Endodermal cell (in vitro differentiated cells): ENCODE measurements at regions not wholly inside any gene's neighbourhood (a gene's known extent, or its start where the extent isn't known, plus 50 kb on each side); places are given as distances from the start of the nearest gene placed in this dataset.

Experiments used
- DNase-seq: peaks from one replicate; pipeline ENCODE4 v3.0.0-alpha.2; 2017
- H3K27ac ChIP-seq: 2 replicates; pipeline ENCODE4 v1.5.1; 2013; ENCODE audit warnings: mild to moderate bottlenecking, low read depth, low read length, moderate library complexity
- H3K27me3 ChIP-seq: 2 replicates; pipeline ENCODE4 v1.6.1; 2013; ENCODE audit warnings: mild to moderate bottlenecking, low read length, moderate library complexity; ENCODE audit not compliant: insufficient read depth, control insufficient read depth, poor library complexity, severe bottlenecking
- H3K36me3 ChIP-seq: 2 replicates; pipeline ENCODE4 v1.7.0; 2013; ENCODE audit warnings: mild to moderate bottlenecking, low read length, moderate library complexity; ENCODE audit not compliant: control insufficient read depth, insufficient read depth
- H3K4me1 ChIP-seq: one replicate; pipeline ENCODE4 v1.7.0; 2013; ENCODE audit warnings: low read length; ENCODE audit not compliant: control insufficient read depth, insufficient read depth
- H3K4me3 ChIP-seq: 2 replicates; pipeline ENCODE4 v1.5.1; 2013; ENCODE audit warnings: mild to moderate bottlenecking, low read length, moderate library complexity
- H3K9ac ChIP-seq: 2 replicates; pipeline ENCODE4 v1.6.1; 2013; ENCODE audit warnings: mild to moderate bottlenecking, low read length, moderate library complexity; ENCODE audit not compliant: poor library complexity, severe bottlenecking; ENCODE audit errors: extremely low read depth
- H3K9me3 ChIP-seq: 2 replicates; pipeline ENCODE4 v1.6.1; 2013; ENCODE audit warnings: mild to moderate bottlenecking, low read length, moderate library complexity; ENCODE audit not compliant: control insufficient read depth
- H3K27ac Mint-ChIP-seq: 2 replicates; pipeline ENCODE4 v1.8.0; 2020; ENCODE audit warnings: mixed read lengths
- H3K27me3 Mint-ChIP-seq: 2 replicates; pipeline ENCODE4 v1.8.0; 2021; ENCODE audit warnings: mild to moderate bottlenecking, mixed read lengths; ENCODE audit not compliant: insufficient read depth
- H3K36me3 Mint-ChIP-seq: 2 replicates; pipeline ENCODE4 v1.8.0; 2020; ENCODE audit warnings: low read depth, mixed read lengths
- H3K4me1 Mint-ChIP-seq: 2 replicates; pipeline ENCODE4 v1.8.0; 2020; ENCODE audit warnings: mixed read lengths
- H3K4me3 Mint-ChIP-seq: 2 replicates; pipeline ENCODE4 v1.8.0; 2020; ENCODE audit warnings: mild to moderate bottlenecking, moderate library complexity, mixed read lengths
- H3K9me3 Mint-ChIP-seq: 2 replicates; pipeline ENCODE4 v1.8.0; 2020; ENCODE audit warnings: mild to moderate bottlenecking, mixed read lengths
- CTCF ChIP-seq: fragments of 200-600 bp; sonication (generic); conservative IDR thresholded peaks from 2 replicates; pipeline ENCODE4 v1.5.0; 2021; ENCODE audit warnings: antibody characterized with exemption, mild to moderate bottlenecking
- WGBS, 2 experiments: methylation state at CpG; one replicate each; pipeline versions ENCODE4 v1.1.5 to v1.1.7; 2013; ENCODE audit warnings: missing lambda C conversion rate in 2 of 2, mixed read lengths in 1 of 2; ENCODE audit not compliant: insufficient coverage in 1 of 2, insufficient read length in 1 of 2; 5-methylcytosine and 5-hydroxymethylcytosine counted together

DNA sequence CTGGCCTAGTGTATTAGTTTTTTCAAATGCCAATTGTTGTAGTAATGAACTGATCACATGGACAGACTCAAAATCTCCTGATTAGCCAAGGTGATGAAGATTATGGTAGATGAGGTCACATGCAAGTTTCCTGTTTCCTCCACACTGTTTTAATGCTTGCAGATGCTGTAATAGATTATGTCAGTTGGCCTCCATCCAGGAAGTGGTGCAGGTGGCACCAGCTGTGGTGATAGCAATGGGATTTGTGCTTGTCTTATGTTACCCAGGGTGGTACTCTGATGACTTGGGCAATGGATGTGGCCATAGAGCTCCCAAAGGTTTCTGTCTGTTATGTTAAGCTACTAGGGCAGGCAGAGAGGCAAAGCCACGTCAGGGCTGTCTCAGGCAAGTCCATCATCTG lies 332.9 kb upstream of the DDX18 start:
- Histone ChIP-seq H3K4me1 (no peaks in the 10 kb centered on the region), H3K27ac (no peak overlapping the region), H3K9me3 (peaks cover 11% of the 10 kb centered on the region), H3K36me3 (no peaks in the 10 kb centered on the region), H3K4me3 (no peak overlapping the region), H3K27me3 (no peaks in the 10 kb centered on the region), H3K9ac (no peak overlapping the region)
- no peaks in the 10 kb centered on the region for H3K4me1 Mint-ChIP-seq
- H3K4me3 Mint-ChIP-seq, result no peak overlapping the region
- WGBS, 2 experiments, result 85 to 88% methylated on average over 1 of the region's 1 CpG
- TF ChIP-seq CTCF, result no peak
- H3K27ac Mint-ChIP-seq, result no peak overlapping the region
- peaks cover 25% of the 10 kb centered on the region for H3K9me3 Mint-ChIP-seq
- H3K27me3 Mint-ChIP-seq, result no peaks in the 10 kb centered on the region
- H3K36me3 Mint-ChIP-seq, result peaks cover 4% of the 10 kb centered on the region
- DNase-seq, result no peak

DNA sequence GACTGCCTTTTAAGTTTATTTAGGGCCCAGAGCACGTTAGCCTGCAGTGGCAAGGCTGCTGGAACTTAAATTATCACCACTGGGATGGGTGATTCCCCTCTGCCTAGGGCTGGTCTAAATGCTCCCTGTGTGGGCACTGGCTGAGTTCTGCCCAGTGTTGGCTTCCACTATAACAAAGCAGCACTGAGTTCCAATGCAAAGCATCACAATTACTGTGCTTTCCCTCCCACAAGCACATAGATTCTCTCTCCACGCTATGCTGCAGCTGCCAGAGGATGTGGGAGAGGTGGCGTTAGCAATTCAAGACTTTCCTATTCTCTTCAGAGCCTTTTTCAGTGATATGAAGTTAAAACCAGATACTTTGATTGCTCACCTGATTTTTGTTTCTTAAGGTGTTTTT lies 328.9 kb upstream of the DDX18 start:
- no peaks in the 10 kb centered on the region for H3K9me3 ChIP-seq
- no peak overlapping the region for H3K9ac ChIP-seq
- Mint-ChIP-seq H3K36me3 (peaks cover 9% of the 10 kb centered on the region), H3K27ac (no peak overlapping the region), H3K27me3 (no peaks in the 10 kb centered on the region), H3K4me1 (no peaks in the 10 kb centered on the region), H3K4me3 (no peak overlapping the region), H3K9me3 (no peaks in the 10 kb centered on the region)
- H3K27ac ChIP-seq, result no peak overlapping the region
- WGBS, 2 experiments, result 82 to 84% methylated on average over 3 of the region's 3 CpGs
- TF ChIP-seq CTCF, result no peak
- no peaks in the 10 kb centered on the region for H3K27me3 ChIP-seq
- no peak overlapping the region for H3K4me3 ChIP-seq
- H3K4me1 ChIP-seq, result no peaks in the 10 kb centered on the region
- DNase-seq, result no peak
- H3K36me3 ChIP-seq, result no peaks in the 10 kb centered on the region

DNA sequence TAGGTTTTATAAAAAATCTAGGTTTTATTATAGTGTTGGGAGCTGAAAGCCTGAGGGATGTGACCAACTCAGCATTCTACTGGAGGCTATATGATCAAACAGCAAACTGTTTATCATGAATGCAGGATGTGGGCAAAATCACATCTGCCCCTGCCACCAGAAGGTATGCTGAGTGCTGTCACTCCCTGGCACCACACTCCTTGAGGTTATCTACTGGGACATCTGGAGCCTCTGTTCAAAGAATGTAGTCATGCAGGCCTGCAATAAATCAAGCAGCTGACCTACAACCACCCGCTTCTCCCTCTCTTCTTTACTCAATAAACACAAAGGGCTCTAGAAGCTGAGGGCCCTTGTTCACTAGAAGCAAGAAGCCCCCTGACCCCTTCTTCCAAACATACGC lies 328.4 kb upstream of the DDX18 start:
- WGBS, 2 experiments, result 94 to 100% methylated on average over 1 to 2 of the region's 2 CpGs
- no peaks in the 10 kb centered on the region for H3K9me3 ChIP-seq
- no peaks in the 10 kb centered on the region for H3K4me1 ChIP-seq
- no peak overlapping the region for H3K27ac Mint-ChIP-seq
- no peak overlapping the region for H3K4me3 Mint-ChIP-seq
- TF ChIP-seq CTCF, result no peak
- H3K9me3 Mint-ChIP-seq, result no peaks in the 10 kb centered on the region
- H3K4me3 ChIP-seq, result no peak overlapping the region
- H3K27ac ChIP-seq, result no peak overlapping the region
- no peak for DNase-seq
- no peaks in the 10 kb centered on the region for H3K27me3 ChIP-seq
- H3K4me1 Mint-ChIP-seq, result no peaks in the 10 kb centered on the region
- no peaks in the 10 kb centered on the region for H3K36me3 ChIP-seq
- peaks cover 9% of the 10 kb centered on the region for H3K36me3 Mint-ChIP-seq
- H3K9ac ChIP-seq, result no peak overlapping the region
- H3K27me3 Mint-ChIP-seq, result no peaks in the 10 kb centered on the region
